GM18508 (cell line): ENCODE measurements at regions not wholly inside any gene's neighbourhood (a gene's known extent, or its start where the extent isn't known, plus 50 kb on each side); places are given as distances from the start of the nearest gene placed in this dataset.
"Not testable (repeated sequence)": the region's sequence is repeated elsewhere in the genome, so short reads cannot be mapped to it uniquely, and the experiment has no call there.

Source experiments
- ATAC-seq: cut with Tn5 transposase; IDR thresholded peaks from one replicate; pipeline ENCODE4 v1.9.1; 2021; ENCODE audit warnings: moderate number of reproducible peaks; ENCODE audit not compliant: insufficient read depth, unreplicated experiment

- ATAC-seq, result no peak
These were observed 122.2 kb downstream of the GPR37 start for GRCh38 chr7:124643311-124643811.

GRCh38 chr7:124635416-124635815 lies 130.2 kb downstream of the GPR37 start:
- ATAC-seq, result no peak

GRCh38 chr7:124633740-124634139 lies 131.9 kb downstream of the GPR37 start:
- ATAC-seq, result no peak

GRCh38 chr7:124630395-124630794 lies 135.2 kb downstream of the GPR37 start:
- ATAC-seq, result no peak

- ATAC-seq, result no peak
These were observed 146.7 kb downstream of the GPR37 start for GRCh38 chr7:124618871-124619270.

GRCh38 chr7:124618051-124618450 lies 147.5 kb downstream of the GPR37 start:
- ATAC-seq, result not testable (repeated sequence)

GRCh38 chr7:124603066-124603465 lies 162.5 kb downstream of the GPR37 start:
- no peak for ATAC-seq

GRCh38 chr7:124597509-124597908 lies 168.1 kb downstream of the GPR37 start:
- ATAC-seq, result peak; percentile 73

- ATAC-seq, result no peak
These were observed 168.7 kb downstream of the GPR37 start for GRCh38 chr7:124596881-124597280.

GRCh38 chr7:124590814-124591213 lies 174.8 kb downstream of the GPR37 start:
- ATAC-seq, result no peak

GRCh38 chr7:124577256-124577655 lies 188.3 kb downstream of the GPR37 start:
- ATAC-seq, result no peak

- ATAC-seq, result no peak
These were observed 190.4 kb downstream of the GPR37 start for GRCh38 chr7:124575176-124575575.

- ATAC-seq, result peak; percentile 65
These were observed 195.0 kb downstream of the GPR37 start for GRCh38 chr7:124570558-124570957.

GRCh38 chr7:124566583-124566982 lies 199.0 kb downstream of the GPR37 start:
- no peak for ATAC-seq

- ATAC-seq, result no peak
These were observed 208.0 kb downstream of the GPR37 start for GRCh38 chr7:124557587-124557986.

GRCh38 chr7:124557101-124557500 lies 208.5 kb downstream of the GPR37 start:
- ATAC-seq, result no peak

GRCh38 chr7:124553502-124553901 lies 212.1 kb downstream of the GPR37 start:
- no peak for ATAC-seq

GRCh38 chr7:124552217-124552616 lies 213.4 kb downstream of the GPR37 start:
- ATAC-seq, result no peak

- ATAC-seq, result no peak
These were observed 215.6 kb downstream of the GPR37 start for GRCh38 chr7:124550036-124550435.

- no peak for ATAC-seq
These were observed 223.1 kb downstream of the GPR37 start for GRCh38 chr7:124542476-124542875.

GRCh38 chr7:124536156-124536762 lies 229.3 kb downstream of the GPR37 start:
- no peak for ATAC-seq

- no peak for ATAC-seq
These were observed 233.4 kb downstream of the GPR37 start for GRCh38 chr7:124532166-124532565.
